Eye (tissue), 1 donor: ENCODE measurements at regions not wholly inside any gene's neighbourhood (a gene's known extent, or its start where the extent isn't known, plus 50 kb on each side); places are given as distances from the start of the nearest gene placed in this dataset.

Experiments
- DNase-seq: peaks from one replicate; pipeline ENCODE4 v3.0.0-alpha.2; 2015

DNA sequence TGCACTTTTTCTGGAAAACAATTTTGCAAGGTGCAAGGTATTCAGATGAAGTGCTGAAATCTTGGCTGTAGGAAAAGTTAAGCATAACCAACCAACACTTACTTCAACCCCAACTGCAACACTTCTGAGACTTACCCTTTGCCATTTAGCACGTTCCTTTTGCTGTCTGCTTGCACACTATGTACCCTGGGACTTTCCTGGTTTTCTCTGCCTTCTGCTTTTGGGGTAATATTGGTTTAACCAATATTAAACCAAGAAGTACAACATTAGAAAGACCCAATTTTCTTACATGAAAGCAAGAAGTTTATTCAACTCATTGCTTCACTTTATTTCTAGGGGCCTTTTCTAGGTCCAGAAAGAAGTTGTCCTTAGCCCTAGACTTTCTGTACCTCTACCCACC is 193.0 kb downstream of the HLX start:
- DNase-seq: no peak

DNA sequence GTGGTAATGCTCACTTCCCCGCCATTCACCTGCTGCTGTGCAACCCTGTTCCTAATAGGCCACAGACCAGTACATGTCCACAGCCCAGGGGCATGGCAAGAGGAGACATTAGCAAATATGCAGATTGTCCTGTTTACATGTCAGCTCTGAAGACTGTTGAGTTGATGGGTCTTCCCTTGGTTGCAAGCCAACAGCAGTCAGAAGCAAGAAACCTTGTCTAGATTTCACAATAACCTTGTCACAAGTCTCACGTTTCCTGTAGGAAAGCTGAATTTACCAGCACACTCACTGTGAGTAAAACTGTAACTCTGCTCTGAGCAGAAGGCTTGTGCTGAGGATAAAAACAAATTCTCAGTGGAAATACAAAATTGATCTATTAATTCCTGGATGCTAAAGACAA is 195.1 kb downstream of the HLX start:
- no peak for DNase-seq

DNA sequence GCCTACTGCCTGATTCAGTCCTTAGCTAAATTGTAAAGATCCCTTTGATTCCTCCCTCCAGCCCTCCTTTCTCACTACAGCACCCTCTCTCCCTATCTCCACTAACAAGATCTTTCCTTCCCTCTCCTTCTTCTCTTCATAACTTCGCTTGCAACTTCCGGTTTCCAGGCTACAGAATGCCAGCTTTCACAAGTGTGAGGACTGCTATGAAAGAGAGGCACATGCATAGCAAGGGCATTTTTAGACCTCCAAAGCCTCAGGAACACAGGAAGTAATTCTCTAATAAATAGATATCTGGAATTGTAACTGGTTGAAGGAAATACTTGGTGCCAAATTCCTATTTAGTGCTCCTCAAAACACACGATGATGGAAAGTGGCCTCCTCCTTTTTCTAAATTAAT is 196.7 kb downstream of the HLX start:
- no peak for DNase-seq

DNA sequence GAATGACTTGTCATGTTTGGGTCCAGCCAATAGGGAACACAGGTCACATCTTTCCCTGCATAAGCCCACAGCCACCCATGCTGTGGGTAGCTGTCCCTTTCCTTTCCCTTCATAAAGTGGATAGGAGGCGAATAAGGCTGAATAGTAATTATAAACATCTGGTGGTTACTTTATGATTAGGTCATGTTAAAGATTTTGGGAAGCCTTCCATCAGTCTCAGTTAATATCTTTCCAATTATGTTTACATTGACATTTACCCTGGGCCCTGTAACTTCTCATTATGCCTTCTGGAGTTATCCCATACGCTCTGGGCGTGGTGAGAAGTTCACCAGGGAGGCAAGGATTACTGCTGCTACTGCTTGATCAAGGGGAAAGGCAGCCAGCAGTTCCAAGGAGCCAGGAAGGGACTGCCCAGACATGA is 197.2 kb downstream of the HLX start:
- no peak for DNase-seq

DNA sequence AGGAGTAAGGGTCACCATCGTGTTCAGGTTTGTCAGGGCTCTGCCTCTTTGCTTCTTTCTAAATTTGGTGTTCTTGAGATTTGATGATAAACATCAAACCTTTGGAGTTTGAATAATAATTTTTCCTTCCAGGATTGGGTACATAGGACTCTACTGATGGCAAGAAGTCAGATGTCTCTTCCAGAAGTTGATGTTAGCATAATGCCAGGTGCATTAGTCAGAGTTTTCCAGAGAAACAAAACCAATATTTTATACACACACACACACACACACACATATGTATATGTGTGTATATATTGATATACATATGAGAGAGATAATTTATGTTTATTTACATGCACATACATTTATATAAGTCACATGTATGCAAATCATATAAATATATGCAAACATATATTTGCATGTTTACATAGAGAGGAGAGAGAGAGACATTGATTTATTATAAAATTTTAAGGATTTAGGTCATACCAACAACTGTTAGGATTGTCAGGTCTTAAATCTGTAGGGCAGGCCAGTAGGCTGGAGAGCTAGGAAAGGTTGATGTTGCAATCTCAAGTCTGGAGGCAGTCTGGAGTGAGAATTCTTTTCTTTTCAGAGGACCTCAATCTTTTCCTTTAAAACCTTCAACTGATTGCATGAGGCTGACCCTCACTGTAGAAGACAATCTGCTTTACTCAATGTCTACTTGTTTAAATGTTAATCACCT is 199.2 kb downstream of the HLX start:
- no peak for DNase-seq

DNA sequence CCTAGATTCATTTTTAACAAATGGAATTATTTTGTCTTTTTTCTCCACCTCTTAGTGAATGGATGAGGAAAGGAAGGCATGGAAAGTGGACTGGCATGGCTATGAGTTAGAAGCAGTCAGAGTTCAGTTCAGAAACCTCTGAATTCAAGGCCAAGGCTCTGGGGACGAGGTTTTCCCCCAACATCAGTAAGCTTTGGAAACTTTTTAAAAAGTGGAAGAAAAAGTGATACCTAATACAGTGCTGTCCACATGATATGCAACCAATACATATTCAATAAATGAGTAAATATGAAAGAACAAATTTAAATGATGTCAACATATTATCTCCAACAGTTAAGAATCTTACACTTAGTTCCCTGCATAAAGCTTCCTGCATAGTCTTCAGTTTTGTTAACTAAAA is 204.7 kb downstream of the HLX start:
- DNase-seq: no peak

DNA sequence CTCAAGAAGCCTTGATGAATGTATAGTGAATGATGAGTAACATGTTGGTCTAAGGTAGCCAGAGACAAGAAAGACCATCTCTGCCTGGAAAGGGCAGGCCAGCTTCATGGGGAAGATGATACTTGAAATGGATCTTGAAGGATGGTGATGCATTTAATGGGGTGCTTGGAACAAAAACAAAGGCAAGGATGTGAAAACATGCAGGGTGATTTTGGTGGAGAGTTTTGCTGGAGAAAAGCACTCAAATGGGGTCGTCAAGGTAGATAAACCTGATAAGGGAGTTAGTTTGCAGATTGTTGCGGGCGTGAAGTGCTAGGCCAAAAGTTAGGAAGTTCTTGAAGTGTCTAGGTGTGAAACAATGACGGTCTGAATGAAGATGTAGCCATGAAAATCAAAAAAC is 205.4 kb downstream of the HLX start:
- DNase-seq: no peak

DNA sequence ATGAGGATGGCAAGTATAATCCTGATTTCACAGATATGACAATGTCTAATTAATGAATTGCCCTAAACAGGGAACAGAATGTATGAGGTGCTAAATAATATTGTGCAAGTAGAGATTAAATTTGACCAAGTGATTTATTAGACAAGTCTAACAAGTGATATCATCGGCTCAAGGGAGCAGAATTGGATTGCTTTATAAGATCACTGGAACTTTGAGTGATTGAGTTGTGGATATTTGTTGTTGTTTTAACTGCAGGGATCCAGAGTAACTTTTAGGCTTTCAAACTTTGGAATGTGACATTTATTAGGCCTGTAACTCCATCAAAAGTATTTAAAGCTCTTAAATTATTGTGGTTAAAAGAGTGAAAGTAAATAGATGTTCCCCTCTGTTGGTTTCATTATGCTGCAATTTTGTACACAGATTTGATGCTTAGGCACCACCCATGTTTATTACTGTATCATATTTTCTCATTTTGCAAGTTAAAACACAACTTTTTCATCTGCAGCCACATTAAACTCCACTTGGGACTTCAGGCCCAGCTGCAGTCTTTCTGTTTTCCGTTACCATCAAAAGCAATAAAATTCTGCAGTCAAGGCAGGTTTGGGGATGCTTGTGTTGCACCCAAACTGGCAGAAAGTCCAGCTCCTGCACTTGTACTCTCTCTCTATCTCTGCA is 206.6 kb downstream of the HLX start:
- no peak for DNase-seq

DNA sequence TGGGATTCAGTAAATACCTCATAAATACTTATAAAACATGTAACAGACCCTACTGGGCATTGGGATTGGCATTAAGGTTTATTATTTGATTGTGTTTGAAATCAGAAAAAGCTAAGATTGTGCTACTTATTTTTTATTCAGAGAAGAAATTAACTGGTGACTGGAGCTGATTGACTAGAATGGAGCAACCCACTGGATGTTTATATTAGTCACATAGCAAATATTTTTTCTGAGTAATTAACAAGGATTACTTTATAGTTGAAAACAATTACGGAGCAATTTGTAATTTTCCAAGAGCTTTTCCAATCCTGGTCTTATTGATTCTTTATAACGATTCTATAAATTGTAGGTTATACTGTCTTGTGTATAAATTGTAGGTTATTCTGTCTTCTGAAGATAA is 208.7 kb downstream of the HLX start:
- DNase-seq: no peak

DNA sequence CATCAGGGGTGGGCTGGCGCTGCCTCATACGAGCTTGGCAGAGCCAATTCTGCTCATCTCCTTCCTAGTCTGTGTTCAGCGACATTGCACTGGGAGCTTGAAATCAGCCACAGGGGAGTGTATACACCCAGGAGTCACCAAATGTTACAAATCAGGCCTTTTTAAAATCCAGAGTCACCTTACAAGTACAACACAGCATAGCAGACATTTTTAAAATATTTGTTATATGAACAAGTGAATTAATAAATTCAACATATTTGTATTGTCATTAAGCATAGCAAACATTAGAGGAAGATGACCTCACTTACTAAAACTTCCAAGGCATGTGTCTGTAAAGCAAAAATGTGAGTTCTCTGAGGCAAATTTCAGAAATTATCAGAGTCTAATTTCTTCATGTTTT is 210.0 kb downstream of the HLX start:
- no peak for DNase-seq

DNA sequence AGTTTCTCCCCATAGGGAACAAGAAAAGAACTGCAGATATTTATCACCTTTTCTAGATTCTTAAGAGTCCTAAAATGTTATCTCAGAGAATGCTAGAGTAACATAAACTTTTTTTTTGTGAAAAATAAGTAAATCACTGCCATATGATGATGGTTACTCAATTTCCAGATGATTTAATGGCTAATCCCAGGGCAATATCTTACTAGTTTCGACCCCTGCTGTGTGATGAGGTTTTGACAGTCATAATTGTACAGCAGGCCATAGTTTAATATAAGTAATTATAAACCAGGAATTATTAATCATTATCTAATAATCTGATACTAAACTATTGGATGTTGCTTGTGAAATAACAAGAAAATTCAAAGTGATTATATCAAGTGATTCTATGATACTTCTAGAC is 210.6 kb downstream of the HLX start:
- DNase-seq: no peak

DNA sequence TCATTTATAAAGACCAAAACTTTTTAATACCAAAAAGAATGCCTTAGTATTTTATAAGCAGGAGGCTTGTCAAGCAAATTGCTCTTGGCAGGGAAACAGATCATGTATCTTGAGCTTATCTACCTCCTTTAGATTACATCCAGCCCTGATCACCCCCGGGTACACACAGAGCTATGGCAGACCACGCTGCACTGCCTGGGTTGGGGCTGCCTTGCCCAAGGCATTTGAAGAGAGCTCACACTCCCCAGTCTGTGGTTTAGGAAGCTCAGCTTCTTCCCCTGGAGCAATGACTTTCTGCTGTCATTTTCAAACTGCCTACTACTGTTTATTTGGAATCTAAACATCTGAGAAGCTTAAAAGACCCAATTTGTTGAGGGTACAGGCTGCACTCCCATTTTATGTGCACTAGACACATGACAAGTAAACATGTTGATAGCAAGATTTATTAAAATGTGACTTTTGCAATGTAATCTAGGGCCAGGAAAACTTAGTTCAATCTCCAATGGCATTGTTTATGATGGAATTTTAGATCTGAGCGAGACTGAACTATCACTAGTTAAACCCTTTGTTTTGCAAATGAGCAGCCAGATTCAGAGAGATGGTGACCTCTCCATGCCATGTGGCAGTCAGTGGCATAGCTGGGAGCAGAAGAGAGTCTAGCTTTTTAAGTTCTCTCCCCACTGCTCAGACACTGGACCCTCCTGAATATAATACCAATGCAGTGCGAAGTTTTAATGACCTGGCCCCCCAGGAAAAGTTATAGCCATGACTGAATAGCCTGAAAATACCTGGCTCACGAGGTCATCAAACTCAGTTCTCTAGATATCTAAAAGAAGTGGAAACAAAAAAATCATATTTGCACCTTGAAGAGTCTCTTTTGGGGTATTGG is 214.9 kb downstream of the HLX start:
- DNase-seq: no peak

DNA sequence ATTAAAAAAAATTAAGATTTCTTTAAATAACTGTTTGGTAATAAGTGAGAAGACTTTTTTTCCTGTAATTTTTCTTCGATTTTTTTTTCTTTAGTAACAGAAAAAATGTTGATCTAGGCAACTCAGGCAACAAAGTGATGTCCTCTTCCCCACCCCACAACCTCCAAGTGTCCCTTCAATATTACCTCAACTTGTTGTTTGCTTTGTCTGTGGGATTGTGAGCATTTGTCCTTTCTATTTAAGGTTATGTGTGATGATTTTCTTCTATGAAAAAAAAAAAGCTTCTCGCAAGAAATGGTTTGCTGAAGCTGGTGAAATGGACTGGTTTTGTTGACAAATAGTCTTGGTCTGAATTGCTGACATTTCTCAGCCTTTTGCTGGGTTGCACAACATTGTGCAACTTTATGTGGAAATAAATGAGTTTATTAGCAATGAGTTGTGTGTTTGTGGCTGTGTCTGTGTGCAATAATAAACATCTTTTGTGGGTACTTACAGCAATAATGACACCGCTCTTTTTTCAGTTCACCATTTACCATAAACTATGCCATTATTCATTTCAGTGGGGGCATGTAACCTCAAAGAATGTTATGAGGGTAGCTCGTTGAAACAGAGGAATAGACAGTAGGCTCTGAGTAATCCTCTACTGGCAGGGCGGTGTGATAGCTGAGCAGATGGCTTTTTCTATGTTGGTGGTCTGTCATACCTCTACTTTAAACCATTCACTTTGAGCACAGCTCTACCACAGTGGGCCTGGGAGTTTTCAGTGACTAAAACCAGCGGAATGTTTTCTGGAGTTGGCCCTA is 218.4 kb downstream of the HLX start:
- DNase-seq: no peak

DNA sequence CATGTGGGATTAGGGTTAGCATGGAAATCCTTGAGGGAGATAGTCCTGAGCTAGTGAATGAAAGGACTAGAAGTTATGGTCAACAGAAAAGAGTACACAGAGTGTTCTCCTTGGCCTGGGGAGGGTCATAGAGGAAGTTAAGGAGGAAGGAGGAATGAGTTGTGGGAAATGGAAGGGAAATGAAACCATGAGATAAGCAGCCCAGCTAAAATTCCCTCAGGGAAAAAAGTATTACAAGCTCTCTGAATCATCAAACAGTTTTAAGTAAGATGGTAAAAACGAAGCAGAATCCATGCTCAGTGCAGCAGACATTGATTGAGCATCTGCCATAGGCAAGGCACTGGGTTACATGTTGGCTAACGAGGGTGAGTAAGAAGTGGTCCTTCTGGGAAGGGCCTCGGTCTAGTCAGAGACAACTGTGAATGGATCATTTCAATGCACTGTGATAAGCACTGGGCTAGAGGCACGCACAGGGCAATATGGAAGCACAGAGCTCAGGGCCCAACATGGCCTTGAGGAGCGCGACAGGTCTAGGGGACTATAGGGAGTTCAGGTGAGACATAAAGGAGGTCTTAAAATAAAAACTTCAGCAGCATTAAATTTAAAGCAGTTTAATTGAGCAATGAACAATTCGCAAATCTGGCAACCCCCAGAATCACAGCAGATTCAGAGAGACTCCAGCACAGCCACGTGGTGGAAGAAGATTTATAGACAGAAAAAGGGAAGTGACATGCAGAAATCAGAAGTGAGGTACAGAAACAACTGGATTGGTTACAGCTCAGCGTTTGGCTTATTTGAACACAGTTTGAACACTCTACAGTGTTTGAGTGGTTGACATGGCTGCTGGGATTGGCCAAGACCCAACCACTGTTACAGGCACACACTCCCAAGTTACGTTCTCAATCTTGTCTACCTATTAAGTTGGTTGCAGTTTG is 219.5 kb downstream of the HLX start:
- no peak for DNase-seq

DNA sequence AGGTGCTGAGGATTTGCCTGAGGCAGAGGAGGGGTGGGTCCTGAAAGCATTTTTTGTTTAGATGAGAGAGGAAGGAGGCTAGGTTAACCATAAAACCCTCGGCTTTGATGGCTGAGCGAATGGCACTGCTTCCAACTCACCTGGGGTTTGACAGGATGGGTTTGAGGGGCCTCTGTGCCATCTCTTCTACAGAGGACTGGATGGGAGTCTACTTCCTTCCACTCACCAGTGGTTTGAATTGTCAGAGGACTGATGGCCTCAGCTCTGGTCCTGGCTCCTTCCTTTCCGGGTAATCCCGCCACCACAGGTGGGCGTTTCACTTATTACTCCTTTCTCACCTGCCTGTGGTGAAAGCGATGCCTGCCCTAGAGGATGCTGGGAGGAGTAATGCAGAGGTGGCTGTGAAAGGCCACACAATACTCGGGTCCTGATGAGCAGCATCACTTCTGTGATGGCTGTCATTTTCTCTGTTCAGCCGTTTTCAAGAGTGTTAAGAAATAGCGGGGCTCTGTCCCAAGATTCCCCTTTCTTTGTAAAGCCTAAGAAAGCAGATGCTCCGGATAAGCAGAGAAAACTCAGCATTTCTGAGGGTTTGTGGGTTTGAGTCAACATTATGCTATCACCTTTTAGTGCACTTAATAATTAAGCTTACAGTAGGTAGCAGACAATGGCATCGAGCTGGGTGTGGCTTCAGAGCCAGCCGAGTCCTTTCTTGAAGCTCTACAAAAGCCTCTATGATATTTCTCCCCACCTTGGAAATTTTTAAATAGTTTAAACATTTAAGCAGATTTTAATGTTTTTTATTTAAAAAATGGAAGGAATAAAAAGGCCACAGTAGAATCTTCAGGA is 220.7 kb downstream of the HLX start:
- no peak for DNase-seq

DNA sequence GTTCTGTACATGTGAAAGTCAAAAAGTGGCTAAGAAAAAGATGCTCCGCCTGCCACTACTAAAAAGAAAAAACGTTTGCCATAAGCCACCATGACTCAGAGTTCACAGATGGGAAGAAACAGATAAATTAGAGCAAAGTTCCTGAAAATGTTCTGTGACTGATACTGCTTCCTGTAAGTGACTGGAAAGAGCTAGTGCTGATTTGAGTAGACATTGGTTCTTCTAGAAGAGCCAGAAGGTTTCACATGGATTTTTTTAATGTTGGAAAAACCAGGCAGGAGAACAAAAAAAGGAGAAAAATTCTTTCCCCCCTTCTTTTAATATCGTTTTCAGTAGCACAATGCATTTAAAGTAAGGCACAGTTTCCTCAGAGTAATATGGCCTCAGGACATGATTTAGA is 221.4 kb downstream of the HLX start:
- DNase-seq: no peak

DNA sequence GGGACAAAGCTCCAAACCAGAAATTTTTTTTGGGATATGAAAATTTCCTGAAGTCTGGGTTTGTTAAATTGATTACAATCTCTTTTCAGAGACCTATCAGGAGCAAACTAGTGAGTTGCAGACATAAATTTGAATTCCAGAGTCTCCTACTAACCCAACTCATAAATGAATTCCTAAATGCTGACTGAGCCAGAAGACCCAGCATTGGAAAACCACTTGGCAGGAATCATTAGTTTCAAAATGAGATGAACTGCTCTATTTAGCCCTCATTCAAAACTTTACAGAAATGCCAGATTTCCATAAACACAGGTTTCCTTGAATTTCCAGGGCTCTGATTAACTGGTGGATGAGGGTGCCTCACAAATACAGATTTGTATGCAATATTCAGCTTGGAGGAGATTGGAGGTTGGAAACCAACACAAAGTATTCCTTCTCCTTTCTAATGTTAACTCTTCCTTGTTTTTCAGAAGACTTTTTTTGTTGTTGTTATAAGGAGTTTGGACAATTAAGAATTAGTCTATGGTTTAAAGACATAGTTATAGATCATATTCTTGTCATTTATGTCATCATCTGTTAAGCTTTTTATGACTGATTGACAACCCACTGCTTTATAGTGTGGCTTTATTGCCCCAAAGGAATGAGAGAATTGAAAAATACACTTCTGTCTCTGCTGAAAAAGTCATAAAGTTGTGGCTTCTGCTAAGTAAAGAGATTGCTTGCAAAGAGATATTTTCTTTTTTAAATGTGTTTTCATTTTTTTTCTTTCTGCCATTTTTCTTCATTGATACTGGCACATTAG is 222.8 kb downstream of the HLX start:
- DNase-seq: no peak

DNA sequence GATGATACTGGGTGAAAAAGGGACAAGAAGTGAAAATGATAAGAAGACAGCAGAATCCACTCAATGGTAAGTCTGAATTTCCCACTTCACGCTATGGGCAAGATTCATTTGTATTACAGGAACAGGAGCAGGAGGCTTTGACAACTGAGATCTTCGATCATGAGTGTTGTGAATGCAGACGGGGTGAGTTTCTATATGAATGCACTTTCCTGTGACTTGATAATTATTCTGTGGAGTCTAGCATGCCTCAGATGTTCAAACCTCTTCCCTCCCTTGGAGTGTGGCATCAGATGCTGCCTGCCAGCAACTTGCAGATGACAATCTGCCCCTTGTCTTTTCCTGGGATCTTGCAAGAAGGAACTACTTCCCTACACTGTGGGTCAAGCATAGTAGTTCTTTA is 225.4 kb downstream of the HLX start:
- DNase-seq: no peak

DNA sequence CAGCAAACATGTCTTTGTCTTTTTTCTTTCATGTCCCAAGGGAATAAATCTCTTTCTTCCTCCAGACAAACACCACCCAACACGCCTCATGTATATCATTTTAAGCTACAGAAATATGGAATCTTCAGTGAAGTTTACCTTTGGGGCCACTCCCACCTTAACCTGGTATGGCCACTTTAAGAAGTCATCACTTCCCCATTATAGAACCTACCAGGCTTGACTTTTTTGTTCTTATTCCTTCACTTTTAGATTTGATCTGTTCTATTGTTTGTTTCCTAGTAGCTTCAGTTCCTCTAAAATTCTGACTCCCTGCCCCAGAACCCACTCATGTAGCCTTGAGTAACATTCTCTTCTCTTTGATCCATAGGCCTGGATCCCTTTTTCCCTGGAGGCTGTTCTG is 226.3 kb downstream of the HLX start:
- DNase-seq: no peak

DNA sequence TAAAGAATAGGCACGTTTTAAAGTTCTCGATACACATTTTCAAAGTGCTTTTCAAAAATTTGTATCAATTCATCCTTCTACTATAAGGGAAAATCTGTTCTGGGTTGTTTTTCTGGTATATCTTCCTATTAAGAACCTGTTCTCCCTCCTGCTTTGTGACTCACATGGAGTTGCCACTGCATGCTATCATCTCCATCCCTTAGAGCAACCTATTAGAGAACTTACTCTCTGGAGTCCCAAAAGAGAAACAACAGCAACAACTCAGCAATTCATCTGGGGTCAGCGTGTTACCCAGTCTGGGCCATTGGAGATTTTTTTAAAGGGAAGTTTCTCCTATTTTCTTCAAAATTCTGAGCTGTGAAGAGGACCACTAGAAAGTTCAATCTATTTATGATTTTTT is 227.4 kb downstream of the HLX start:
- DNase-seq: no peak
